CD14-positive monocyte (primary cell): ENCODE measurements at regions not wholly inside any gene's neighbourhood (a gene's known extent, or its start where the extent isn't known, plus 50 kb on each side); places are given as distances from the start of the nearest gene placed in this dataset.

Experiments used
- DNase-seq, 3 donors: peaks; one replicate each; pipeline ENCODE4 v3.0.0-alpha.2; 2011 to 2022
- H2AFZ ChIP-seq: 2 replicates; pipeline ENCODE4 v1.6.0; 2012; ENCODE audit warnings: mild to moderate bottlenecking, low read depth, low read length, inconsistent platforms; ENCODE audit not compliant: insufficient read depth, poor library complexity, severe bottlenecking
- H3K27ac ChIP-seq, 2 donors: 1 replicate in 1 of 2; 2 replicates in 1 of 2; pipeline ENCODE4 v1.5.1; 2012 to 2013; ENCODE audit warnings: low read length in 2 of 2, control low read depth in 1 of 2, inconsistent platforms in 1 of 2, low read depth in 1 of 2, mild to moderate bottlenecking in 1 of 2
- H3K27me3 ChIP-seq, 2 donors: one replicate each; pipeline versions ENCODE4 v1.6.0 to v1.6.1; 2011 to 2013; ENCODE audit warnings: low read length in 2 of 2; ENCODE audit not compliant: control insufficient read depth in 2 of 2, insufficient read depth in 2 of 2
- H3K36me3 ChIP-seq, 2 donors: replicated peaks in 1 of 2; 1 replicate in 1 of 2; 2 replicates in 1 of 2; pipeline versions ENCODE4 v1.5.1 to v1.6.1; 2012 to 2013; ENCODE audit warnings: low read length in 2 of 2, control low read depth in 1 of 2, inconsistent platforms in 1 of 2, mild to moderate bottlenecking in 1 of 2; ENCODE audit not compliant: insufficient read depth in 2 of 2, control insufficient read depth in 1 of 2
- H3K4me1 ChIP-seq, 2 donors: 1 replicate in 1 of 2; 2 replicates in 1 of 2; pipeline versions ENCODE4 v1.5.1 to v1.6.1; 2012 to 2013; ENCODE audit warnings: low read length in 2 of 2, control low read depth in 1 of 2, inconsistent platforms in 1 of 2, mild to moderate bottlenecking in 1 of 2, moderate library complexity in 1 of 2; ENCODE audit not compliant: insufficient read depth in 2 of 2, control insufficient read depth in 1 of 2
- H3K4me2 ChIP-seq: replicated peaks from 2 replicates; pipeline ENCODE3; 2012; ENCODE audit warnings: low read length, moderate library complexity, mild to moderate bottlenecking; ENCODE audit not compliant: poor library complexity, severe bottlenecking; ENCODE audit errors: extremely low read depth
- H3K4me3 ChIP-seq, 3 experiments: fragments of 200-600 bp in 1 of 3; sonication (generic) in 1 of 3; replicated peaks in 1 of 3; 1 replicate in 2 of 3; 2 replicates in 1 of 3; pipeline ENCODE4 v1.5.1; 2011 to 2013; ENCODE audit warnings: low read length in 3 of 3, mild to moderate bottlenecking in 3 of 3, control low read depth in 2 of 3, low read depth in 2 of 3, inconsistent platforms in 1 of 3, moderate library complexity in 1 of 3
- H3K79me2 ChIP-seq: 2 replicates; pipeline ENCODE4 v1.6.0; 2012; ENCODE audit warnings: mild to moderate bottlenecking, control low read depth, inconsistent platforms, low read length, moderate library complexity; ENCODE audit not compliant: insufficient read depth
- H3K9ac ChIP-seq: 2 replicates; pipeline ENCODE4 v1.6.0; 2017; ENCODE audit warnings: low read length, mild to moderate bottlenecking; ENCODE audit not compliant: insufficient read depth, poor library complexity, severe bottlenecking
- H3K9me3 ChIP-seq, 2 donors: replicated peaks in 1 of 2; 1 replicate in 1 of 2; 2 replicates in 1 of 2; pipeline versions ENCODE4 v1.5.1 to v1.6.1; 2012 to 2013; ENCODE audit warnings: low read length in 2 of 2, control low read depth in 1 of 2; ENCODE audit not compliant: control insufficient read depth in 1 of 2, insufficient read depth in 1 of 2
- H4K20me1 ChIP-seq: 2 replicates; pipeline ENCODE4 v1.6.0; 2012; ENCODE audit warnings: mild to moderate bottlenecking, low read length, control low read depth, moderate library complexity; ENCODE audit not compliant: insufficient read depth
- H3K27ac Mint-ChIP-seq, 7 donors: one replicate each; pipeline ENCODE4 v1.8.0; 2020; ENCODE audit warnings: mild to moderate bottlenecking in 7 of 7, mixed read lengths in 7 of 7, moderate library complexity in 6 of 7, inconsistent platforms in 2 of 7
- H3K27me3 Mint-ChIP-seq, 3 donors: one replicate each; pipeline ENCODE4 v1.8.0; 2021 to 2022; ENCODE audit warnings: low read depth in 3 of 3, mild to moderate bottlenecking in 3 of 3, mixed read lengths in 3 of 3, moderate library complexity in 3 of 3, inconsistent platforms in 1 of 3
- H3K36me3 Mint-ChIP-seq, 2 donors: one replicate each; pipeline ENCODE4 v1.8.0; 2020; ENCODE audit warnings: mixed read lengths in 2 of 2, inconsistent platforms in 1 of 2, mild to moderate bottlenecking in 1 of 2
- H3K4me1 Mint-ChIP-seq: one replicate; pipeline ENCODE4 v1.8.0; 2020; ENCODE audit warnings: mild to moderate bottlenecking, mixed read lengths
- H3K4me3 Mint-ChIP-seq, 2 donors: one replicate each; pipeline ENCODE4 v1.8.0; 2020; ENCODE audit warnings: mild to moderate bottlenecking in 2 of 2, mixed read lengths in 2 of 2, moderate library complexity in 1 of 2
- H3K9me3 Mint-ChIP-seq, 7 donors: one replicate each; pipeline ENCODE4 v1.8.0; 2020 to 2022; ENCODE audit warnings: mixed read lengths in 7 of 7, mild to moderate bottlenecking in 6 of 7, moderate library complexity in 6 of 7, inconsistent platforms in 2 of 7
- CTCF ChIP-seq: fragments of 200-600 bp; IDR thresholded peaks from one replicate; pipeline ENCODE4 v1.8.0; 2022; ENCODE audit warnings: antibody characterized with exemption, mild to moderate bottlenecking
- WGBS: methylation state at CpG from one replicate; pipeline ENCODE4 v1.1.5; 2013; ENCODE audit warnings: missing lambda C conversion rate; ENCODE audit not compliant: insufficient coverage; 5-methylcytosine and 5-hydroxymethylcytosine counted together
- intact Hi-C, 2 donors: fragments of 100-400 bp; cut with micrococcal nuclease; formaldehyde crosslinking; loops; one replicate each; pipeline versions ENCODE4 v1.15.0 to v1.15.1; 2023

- H3K27ac ChIP-seq, result no peak overlapping the region
- peaks cover 8% of the 10 kb centered on the region for H3K4me1 Mint-ChIP-seq
- no peaks in the 10 kb centered on the region for H3K36me3 ChIP-seq
- H4K20me1 ChIP-seq, result no peaks in the 10 kb centered on the region
- WGBS, result 93% methylated on average over 14 of the region's 14 CpGs
- H3K27ac Mint-ChIP-seq, result no peak overlapping the region
- H3K4me3 Mint-ChIP-seq, result no peak overlapping the region
- TF ChIP-seq CTCF, result no peak
- intact Hi-C loops, result no loop called here
- no peak overlapping the region for H3K4me3 ChIP-seq
- no peaks in the 10 kb centered on the region for H3K9me3 ChIP-seq
- peaks cover 0 to 28% of the 10 kb centered on the region in 2 donors for H3K27me3 ChIP-seq
- DNase-seq, result no peak
- no peak overlapping the region for H2AFZ ChIP-seq
- no peak overlapping the region for H3K4me2 ChIP-seq
- H3K4me1 ChIP-seq, result peaks cover 7 to 8% of the 10 kb centered on the region in 2 donors
- H3K9me3 Mint-ChIP-seq, result peaks cover 0 to 4% (median 0%) of the 10 kb centered on the region in 7 donors
- H3K27me3 Mint-ChIP-seq, result peaks cover 26 to 34% (median 29%) of the 10 kb centered on the region in 3 donors
- H3K36me3 Mint-ChIP-seq, result no peaks in the 10 kb centered on the region
- no peaks in the 10 kb centered on the region for H3K79me2 ChIP-seq
- H3K9ac ChIP-seq, result no peak overlapping the region
These were observed 82.2 kb upstream of the GATA5 start for GRCh38 chr20:62557999-62558408.

DNA sequence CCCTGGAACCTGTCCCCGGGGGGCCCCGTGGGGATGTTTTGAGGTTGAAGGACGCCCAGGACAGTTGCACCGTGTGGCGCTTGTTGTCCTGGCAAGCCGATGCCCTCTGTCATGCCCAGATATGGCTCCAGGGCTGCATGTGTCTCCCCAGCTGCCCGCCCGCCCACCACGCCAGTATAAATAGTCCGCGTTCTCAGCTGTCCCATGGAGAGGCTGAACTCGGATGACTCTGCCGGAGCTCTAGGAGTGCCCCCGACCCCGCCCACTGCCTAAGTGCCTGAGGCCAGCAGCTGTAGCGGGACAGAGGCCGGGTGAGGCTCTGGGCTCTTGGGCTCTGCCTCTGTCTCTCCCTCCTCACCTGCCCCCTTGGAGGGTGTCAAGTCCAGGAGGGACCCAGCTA, 83.0 kb upstream of the GATA5 start:
- H3K36me3 Mint-ChIP-seq, result no peaks in the 10 kb centered on the region
- WGBS, result 98% methylated on average over 17 of the region's 17 CpGs

More for the DNA sequence above, 83.0 kb upstream of the GATA5 start:
- Histone ChIP-seq H3K9ac (no peak overlapping the region), H3K27me3 (peaks cover 0 to 22% of the 10 kb centered on the region in 2 donors), H3K4me2 (no peak overlapping the region), H3K4me3 (no peak overlapping the region), H3K4me1 (peaks cover 7 to 8% of the 10 kb centered on the region in 2 donors), H2AFZ (no peak overlapping the region), H3K9me3 (no peaks in the 10 kb centered on the region), H3K79me2 (no peaks in the 10 kb centered on the region), H4K20me1 (no peaks in the 10 kb centered on the region), H3K27ac (no peak overlapping the region), H3K36me3 (no peaks in the 10 kb centered on the region)
- peaks cover 8% of the 10 kb centered on the region for H3K4me1 Mint-ChIP-seq
- intact Hi-C loops, result no loop called here
- H3K9me3 Mint-ChIP-seq, result peaks cover 0 to 4% (median 0%) of the 10 kb centered on the region in 7 donors
- no peak for DNase-seq
- no peak overlapping the region for H3K27ac Mint-ChIP-seq
- TF ChIP-seq CTCF, result no peak
- no peak overlapping the region for H3K4me3 Mint-ChIP-seq
- peaks cover 20 to 31% (median 21%) of the 10 kb centered on the region in 3 donors for H3K27me3 Mint-ChIP-seq
